ENCODE measurements at regions not wholly inside any gene's neighbourhood (a gene's known extent, or its start where the extent isn't known, plus 50 kb on each side); places are given as distances from the start of the nearest gene placed in this dataset.

DNA sequence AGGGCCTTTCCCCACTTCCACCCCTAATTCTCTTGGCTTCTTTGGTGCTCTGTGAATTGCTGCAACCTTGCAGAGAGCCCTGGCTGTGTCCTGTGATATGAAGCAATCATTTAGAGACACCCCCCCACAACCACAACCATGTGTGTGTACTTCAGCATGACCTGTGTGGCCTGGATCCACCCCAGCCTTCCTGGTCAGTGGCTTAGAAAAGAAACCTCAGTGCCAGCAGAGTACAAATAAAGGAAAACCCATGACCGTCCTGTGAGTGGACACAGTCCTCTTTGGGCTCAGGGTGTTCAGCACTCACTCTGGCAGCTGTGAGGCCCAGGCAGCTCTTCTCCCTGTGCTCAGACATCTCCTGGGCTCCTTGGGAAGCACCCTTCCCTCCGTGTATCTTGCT lies 206.6 kb upstream of the DIO3 start:
- DNase-seq (no peak), ATAC-seq (ENCODE audit: low read depth) (no peak)
- Histone ChIP-seq H2BK5ac (ENCODE audit: low read depth, low read length, poor library complexity, severe bottlenecking) (no peak overlapping the region), H4K91ac (ENCODE audit: insufficient read depth, low read depth, low read length) (no peak overlapping the region), H3K4me1 (ENCODE audit: control insufficient read depth, insufficient read depth, low read length) (no peaks in the 10 kb centered on the region; the same call in 1 of the 2 replicates), H3K9me3 (ENCODE audit: control insufficient read depth, insufficient read depth, low read length) (peaks cover 22% of the 10 kb centered on the region), H3K56ac (ENCODE audit: extremely low read depth, insufficient read depth, low read length) (no peak overlapping the region), H4K5ac (ENCODE audit: low read depth, low read length) (no peak overlapping the region), H2AK9ac (replicated peaks; ENCODE audit: low read depth, low read length, poor library complexity) (no peak overlapping the region), H3K9me1 (ENCODE audit: insufficient read depth, low read length) (no peaks in the 10 kb centered on the region), H3K9ac (ENCODE audit: low read depth, low read length) (no peak overlapping the region), H2AFZ (replicated peaks; ENCODE audit: low read length, poor library complexity) (no peak overlapping the region), H2BK120ac (ENCODE audit: low read depth, low read length) (no peak overlapping the region), H3K14ac (replicated peaks; ENCODE audit: low read depth, low read length) (no peak overlapping the region), H3K27me3 (ENCODE audit: control insufficient read depth, insufficient read depth, low read length) (no peaks in the 10 kb centered on the region; the same call in 1 of the 2 replicates), H4K8ac (ENCODE audit: low read depth in 2 of 2, low read length in 2 of 2) (no peak overlapping the region), H3K79me1 (ENCODE audit: low read depth in 1 of 2, low read length in 2 of 2) (no peaks in the 10 kb centered on the region), H4K20me1 (ENCODE audit: insufficient read depth, low read length) (no peaks in the 10 kb centered on the region), H3K4me2 (ENCODE audit: low read depth, low read length) (no peak overlapping the region), H3K18ac (ENCODE audit: low read depth, low read length) (no peak overlapping the region), H3K27ac (ENCODE audit: insufficient read depth, low read length) (no peak overlapping the region), H2BK15ac (ENCODE audit: low read depth, low read length) (no peak overlapping the region), H2AK5ac (ENCODE audit: low read depth, low read length) (no peak overlapping the region), H2BK20ac (ENCODE audit: low read depth, low read length) (no peak overlapping the region), H3K36me3 (ENCODE audit: control insufficient read depth, insufficient read depth, low read length) (no peaks in the 10 kb centered on the region), H3K4me3 (ENCODE audit: insufficient read depth, low read depth, low read length) (no peak overlapping the region), H3K23ac (ENCODE audit: low read depth, low read length) (no peak overlapping the region), H3K4ac (ENCODE audit: low read depth, low read length) (no peak overlapping the region)
- ChIA-PET POLR2A (ENCODE audit: unreplicated experiment) (no interaction called here), CTCF (no interaction called here)
- intact Hi-C loops (cut with micrococcal nuclease), result no loop called here
- BruUV-seq (replicated peaks), result no TSS peak
- WGBS, 2 experiments (ENCODE audit: extremely low coverage in 2 of 2, insufficient read length in 1 of 2), result 62% methylated on average over 2 of the region's 2 CpGs; no CpG with 5 or more reads in 1 of the 2 experiments
- no peak for TF ChIP-seq MAFK (IDR thresholded peaks at IDR 0.05; ENCODE audit: low read depth, low read length)
- TF ChIP-seq RAD21 (IDR thresholded peaks at IDR 0.05; ENCODE audit: low read length), result no peak
- dilution Hi-C loops (cut with HindIII; ENCODE audit: low sequenced_read_pairs, unreplicated experiment), result no loop called here
- in situ Hi-C loops (cut with MboI; ENCODE audit: low sequenced_read_pairs), result no loop called here
